Mucosa of rectum (tissue), 2 donors: ENCODE measurements at regions not wholly inside any gene's neighbourhood (a gene's known extent, or its start where the extent isn't known, plus 50 kb on each side); places are given as distances from the start of the nearest gene placed in this dataset.

Experiments
- H3K27ac ChIP-seq, 2 donors: one replicate each; pipeline ENCODE4 v1.7.0; 2013; ENCODE audit warnings: inconsistent platforms in 2 of 2, low read depth in 2 of 2, low read length in 2 of 2
- H3K27me3 ChIP-seq, 2 donors: one replicate each; pipeline ENCODE4 v1.7.0; 2013; ENCODE audit warnings: low read length in 2 of 2; ENCODE audit not compliant: control insufficient read depth in 2 of 2, insufficient read depth in 2 of 2
- H3K36me3 ChIP-seq, 2 donors: one replicate each; pipeline ENCODE4 v1.7.0; 2013; ENCODE audit warnings: low read length in 2 of 2; ENCODE audit not compliant: control insufficient read depth in 2 of 2, insufficient read depth in 2 of 2
- H3K4me1 ChIP-seq, 2 donors: one replicate each; pipeline ENCODE4 v1.7.0; 2013; ENCODE audit warnings: low read length in 2 of 2, mild to moderate bottlenecking in 1 of 2; ENCODE audit not compliant: control insufficient read depth in 2 of 2, insufficient read depth in 2 of 2
- H3K4me3 ChIP-seq, 2 donors: one replicate each; pipeline ENCODE4 v1.7.0; 2013; ENCODE audit warnings: low read length in 2 of 2
- H3K9ac ChIP-seq, 2 donors: one replicate each; pipeline ENCODE4 v1.7.0; 2013; ENCODE audit warnings: low read length in 2 of 2, low read depth in 1 of 2, mild to moderate bottlenecking in 1 of 2
- H3K9me3 ChIP-seq, 2 donors: one replicate each; pipeline ENCODE4 v1.7.0; 2013; ENCODE audit warnings: low read length in 2 of 2; ENCODE audit not compliant: control insufficient read depth in 2 of 2
- donor health status: healthy.
- donor health status: Normal muscosa, but diverticular disease.

DNA sequence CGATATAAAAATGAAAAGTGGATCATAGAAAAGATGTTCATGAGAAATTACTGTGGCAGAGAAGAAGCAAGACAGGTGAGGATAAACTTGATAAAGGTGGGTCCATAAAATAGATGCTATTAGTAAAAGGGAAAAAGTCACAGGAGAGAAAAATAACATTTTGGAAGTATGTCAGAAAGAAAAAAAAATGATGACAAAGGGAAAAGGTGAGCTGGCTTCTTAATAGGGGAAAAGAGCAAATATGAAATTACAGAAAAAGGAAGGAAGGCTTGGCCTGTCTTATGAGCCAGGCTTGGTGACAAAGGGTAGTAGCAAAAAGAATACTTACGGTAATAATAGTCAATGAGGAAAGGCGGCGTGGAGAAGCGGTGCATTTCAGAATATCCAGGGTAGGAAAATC, 386.1 kb downstream of the RWDD3 start:
- H3K9ac ChIP-seq = no peak overlapping the region
- H3K4me3 ChIP-seq = no peak overlapping the region
- H3K36me3 ChIP-seq = no peaks in the 10 kb centered on the region
- H3K4me1 ChIP-seq = no peaks in the 10 kb centered on the region
- no peaks in the 10 kb centered on the region for H3K27me3 ChIP-seq
- H3K27ac ChIP-seq = no peak overlapping the region
- H3K9me3 ChIP-seq = no peaks in the 10 kb centered on the region

DNA sequence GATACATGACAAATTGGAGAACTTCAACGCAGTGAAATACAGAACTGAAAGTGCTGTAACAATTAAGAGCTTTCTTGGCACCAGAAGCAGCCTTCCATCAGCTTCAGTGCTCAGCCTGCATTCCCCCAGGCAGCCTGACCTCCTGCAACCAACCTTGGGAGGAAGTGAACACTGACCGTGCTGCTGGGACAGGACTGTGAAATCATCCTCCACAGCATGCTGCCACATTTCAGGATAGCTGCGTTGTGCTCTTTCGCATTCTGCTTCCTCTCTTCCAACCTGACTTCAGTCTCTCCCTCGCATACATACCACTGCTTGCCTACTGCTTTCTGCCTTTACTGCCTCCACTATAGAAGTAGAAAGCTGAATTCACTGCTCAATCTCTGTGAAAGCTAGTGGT, 388.6 kb downstream of the RWDD3 start:
- Histone ChIP-seq H3K4me1 (peaks cover 0 to 2% of the 10 kb centered on the region in 2 donors), H3K27me3 (no peaks in the 10 kb centered on the region), H3K36me3 (no peaks in the 10 kb centered on the region), H3K4me3 (no peak overlapping the region), H3K27ac (no peak overlapping the region), H3K9ac (no peak overlapping the region), H3K9me3 (no peaks in the 10 kb centered on the region)

DNA sequence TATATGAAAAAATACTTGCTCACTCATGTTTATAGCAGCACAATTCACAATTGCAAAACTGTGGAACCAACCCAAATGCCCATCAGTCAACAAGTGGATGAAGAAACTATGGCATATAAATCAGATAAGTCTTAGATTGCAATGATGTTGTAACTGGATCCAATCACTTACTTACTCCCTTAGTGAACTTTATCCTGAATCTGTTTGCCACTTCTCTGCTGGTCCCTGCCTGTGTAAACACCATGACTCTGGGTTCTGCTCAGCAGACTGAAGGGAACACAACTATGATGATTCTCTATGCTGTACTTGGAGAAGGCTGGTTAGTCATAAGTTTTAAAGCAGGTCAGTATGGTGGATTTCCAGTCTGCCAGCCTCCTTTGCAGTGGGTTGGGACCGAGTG, 391.2 kb downstream of the RWDD3 start:
- no peak overlapping the region for H3K9ac ChIP-seq
- H3K9me3 ChIP-seq = no peaks in the 10 kb centered on the region
- H3K4me3 ChIP-seq = no peak overlapping the region
- no peak overlapping the region for H3K27ac ChIP-seq
- H3K4me1 ChIP-seq = peaks cover 0 to 2% of the 10 kb centered on the region in 2 donors
- H3K36me3 ChIP-seq = no peaks in the 10 kb centered on the region
- no peaks in the 10 kb centered on the region for H3K27me3 ChIP-seq

DNA sequence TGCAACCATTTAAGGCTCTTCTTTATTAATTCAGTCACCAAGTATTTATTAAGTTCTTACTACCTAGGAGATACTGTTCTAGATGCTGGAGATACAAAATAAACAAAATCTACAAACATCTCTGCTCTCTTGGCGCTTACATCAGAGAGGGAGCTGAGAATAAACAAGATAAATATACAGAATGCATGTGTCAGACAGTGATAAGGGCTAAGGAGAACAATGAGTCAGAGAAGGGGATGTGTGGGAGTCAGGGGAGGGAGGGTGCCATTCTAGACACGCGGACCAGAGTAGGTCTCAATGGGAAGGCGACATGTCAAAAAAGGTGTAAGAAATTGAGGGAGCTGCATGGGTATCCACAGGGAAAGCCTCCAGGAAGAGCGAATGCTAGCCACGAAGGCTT, 393.2 kb downstream of the RWDD3 start:
- H3K9me3 ChIP-seq = no peaks in the 10 kb centered on the region
- H3K36me3 ChIP-seq = no peaks in the 10 kb centered on the region
- no peaks in the 10 kb centered on the region for H3K27me3 ChIP-seq
- H3K27ac ChIP-seq = no peak overlapping the region
- H3K4me1 ChIP-seq = peaks cover 0 to 2% of the 10 kb centered on the region in 2 donors
- H3K4me3 ChIP-seq = no peak overlapping the region
- H3K9ac ChIP-seq = no peak overlapping the region

DNA sequence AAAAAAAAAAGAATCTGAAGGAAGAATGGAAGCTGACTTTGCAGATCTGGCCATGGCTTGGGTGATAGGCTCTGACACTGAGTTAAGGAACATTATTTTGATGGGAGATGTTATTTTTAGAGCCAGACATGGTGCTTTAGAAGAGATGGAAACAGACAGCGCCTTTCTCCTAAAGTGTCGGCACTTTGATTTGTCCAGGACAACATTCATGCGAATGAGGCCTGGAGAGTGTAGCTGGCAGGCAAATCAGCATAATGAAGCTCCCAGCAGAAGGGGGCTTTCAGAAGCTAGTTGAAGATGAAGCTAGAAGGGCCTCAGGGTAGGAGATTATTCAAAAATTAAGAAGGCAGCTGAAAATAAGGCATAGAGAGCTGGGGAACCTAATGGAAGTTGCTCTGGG, 397.7 kb downstream of the RWDD3 start:
- Histone ChIP-seq H3K27me3 (no peaks in the 10 kb centered on the region), H3K9ac (no peak overlapping the region), H3K27ac (no peak overlapping the region), H3K36me3 (no peaks in the 10 kb centered on the region), H3K4me3 (no peak overlapping the region), H3K4me1 (no peaks in the 10 kb centered on the region), H3K9me3 (no peaks in the 10 kb centered on the region)

- no peak overlapping the region for H3K27ac ChIP-seq
- H3K4me3 ChIP-seq = no peak overlapping the region
- no peaks in the 10 kb centered on the region for H3K36me3 ChIP-seq
- no peaks in the 10 kb centered on the region for H3K4me1 ChIP-seq
- no peaks in the 10 kb centered on the region for H3K27me3 ChIP-seq
- no peak overlapping the region for H3K9ac ChIP-seq
- no peaks in the 10 kb centered on the region for H3K9me3 ChIP-seq
Measured at GRCh38 chr1:95635811-95636210, 401.8 kb downstream of the RWDD3 start.

DNA sequence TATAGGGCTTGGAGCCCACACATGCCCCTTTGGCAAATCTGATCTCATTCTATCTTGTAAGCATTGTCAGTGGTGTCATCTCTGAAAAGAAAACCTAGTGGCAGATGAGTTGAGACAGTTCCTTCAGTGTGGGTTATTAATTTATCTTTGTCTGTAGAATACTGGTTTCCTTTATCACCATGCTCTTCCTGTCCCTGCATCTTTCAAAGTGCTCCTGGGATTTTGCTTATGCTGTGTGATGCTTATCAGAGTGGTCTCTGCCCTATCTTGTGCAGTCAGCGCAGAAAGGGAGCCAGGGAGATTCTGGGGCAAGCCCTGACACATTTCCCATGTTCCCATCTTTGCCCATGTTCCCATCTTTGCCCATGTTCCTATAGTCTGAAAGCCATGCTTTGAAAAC, 402.9 kb downstream of the RWDD3 start:
- no peaks in the 10 kb centered on the region for H3K27me3 ChIP-seq
- no peaks in the 10 kb centered on the region for H3K4me1 ChIP-seq
- no peak overlapping the region for H3K9ac ChIP-seq
- H3K36me3 ChIP-seq = no peaks in the 10 kb centered on the region
- H3K9me3 ChIP-seq = no peaks in the 10 kb centered on the region
- H3K4me3 ChIP-seq = no peak overlapping the region
- no peak overlapping the region for H3K27ac ChIP-seq

GRCh38 chr1:95640746-95641145, 406.7 kb downstream of the RWDD3 start:
- H3K4me1 ChIP-seq = no peaks in the 10 kb centered on the region
- H3K9ac ChIP-seq = no peak overlapping the region
- H3K9me3 ChIP-seq = no peaks in the 10 kb centered on the region
- H3K27me3 ChIP-seq = no peaks in the 10 kb centered on the region
- no peak overlapping the region for H3K4me3 ChIP-seq
- no peak overlapping the region for H3K27ac ChIP-seq
- no peaks in the 10 kb centered on the region for H3K36me3 ChIP-seq

GRCh38 chr1:95641386-95641785, 407.4 kb downstream of the RWDD3 start:
- no peaks in the 10 kb centered on the region for H3K27me3 ChIP-seq
- no peak overlapping the region for H3K9ac ChIP-seq
- H3K27ac ChIP-seq = no peak overlapping the region
- H3K4me1 ChIP-seq = no peaks in the 10 kb centered on the region
- H3K36me3 ChIP-seq = no peaks in the 10 kb centered on the region
- no peaks in the 10 kb centered on the region for H3K9me3 ChIP-seq
- H3K4me3 ChIP-seq = no peak overlapping the region

- H3K27me3 ChIP-seq = no peaks in the 10 kb centered on the region
- no peaks in the 10 kb centered on the region for H3K9me3 ChIP-seq
Measured at GRCh38 chr1:95642035-95642434, 408.0 kb downstream of the RWDD3 start.

GRCh38 chr1:95643071-95643470, 409.1 kb downstream of the RWDD3 start:
- H3K27ac ChIP-seq = no peak overlapping the region
- H3K9me3 ChIP-seq = no peaks in the 10 kb centered on the region
- no peak overlapping the region for H3K4me3 ChIP-seq
- H3K27me3 ChIP-seq = no peaks in the 10 kb centered on the region
- H3K4me1 ChIP-seq = no peaks in the 10 kb centered on the region
- no peaks in the 10 kb centered on the region for H3K36me3 ChIP-seq
- no peak overlapping the region for H3K9ac ChIP-seq

More at GRCh38 chr1:95642035-95642434, 408.0 kb downstream of the RWDD3 start:
- no peak overlapping the region for H3K9ac ChIP-seq
- no peak overlapping the region for H3K4me3 ChIP-seq
- no peaks in the 10 kb centered on the region for H3K4me1 ChIP-seq
- H3K27ac ChIP-seq = no peak overlapping the region
- no peaks in the 10 kb centered on the region for H3K36me3 ChIP-seq
